PC-3 (cell line): ENCODE measurements at regions not wholly inside any gene's neighbourhood (a gene's known extent, or its start where the extent isn't known, plus 50 kb on each side); places are given as distances from the start of the nearest gene placed in this dataset.

Source experiments
- ATAC-seq: fragments of 200-7000 bp; cut with Tn5 transposase; 2 replicates; pipeline ENCODE4 v1.9.1; 2020; ENCODE audit warnings: mild to moderate bottlenecking, moderate library complexity
- BruUV-seq: library from RNA; stranded (reverse); fragments of 400-500 nt; replicated peaks from 2 replicates; lab custom pipeline; 2021; lab: Mats Ljungman, UMichigan
- CTCF ChIA-PET: fragments of 300-600 bp; sonication (Branson Sonifier 250); formaldehyde crosslinking; loops from one replicate; lab custom pipeline; 2022; ENCODE audit warnings: antibody characterized with exemption; lab: Charles Lee
- POLR2A ChIA-PET: fragments of 300-600 bp; sonication (Branson Sonifier 250); formaldehyde crosslinking; loops from one replicate; lab custom pipeline; 2022; ENCODE audit warnings: antibody characterized with exemption; ENCODE audit not compliant: unreplicated experiment; lab: Charles Lee
- DNase-seq: peaks from one replicate; pipeline ENCODE4 v3.0.0-alpha.2; 2015
- H2AFZ ChIP-seq: fragments of 300-600 bp; sonication (generic); 2 replicates; pipeline ENCODE4 v1.6.0; 2016; ENCODE audit warnings: antibody characterized with exemption, low read length
- H3F3A ChIP-seq: fragments of 300-600 bp; sonication (generic); one replicate; pipeline ENCODE4 v1.6.0; 2017; ENCODE audit warnings: antibody characterized with exemption, low read length, control low read depth, mild to moderate bottlenecking; ENCODE audit not compliant: unreplicated experiment
- H3K27ac ChIP-seq: fragments of 300-600 bp; sonication (generic); 2 replicates; pipeline ENCODE4 v1.5.1; 2016; ENCODE audit warnings: mild to moderate bottlenecking, low read length
- H3K27me3 ChIP-seq: fragments of 300-600 bp; sonication (generic); 2 replicates; pipeline ENCODE4 v1.6.1; 2016; ENCODE audit warnings: low read length, mixed read lengths
- H3K36me3 ChIP-seq: fragments of 300-600 bp; sonication (generic); 2 replicates; pipeline ENCODE4 v1.6.1; 2016; ENCODE audit warnings: low read depth, mixed run types, low read length, mixed read lengths
- H3K4me1 ChIP-seq: fragments of 300-600 bp; sonication (generic); 2 replicates; pipeline ENCODE4 v1.5.1; 2016; ENCODE audit warnings: low read length; ENCODE audit not compliant: insufficient read depth
- H3K4me2 ChIP-seq: fragments of 300-600 bp; sonication (generic); 2 replicates; pipeline ENCODE4 v1.6.0; 2016; ENCODE audit warnings: low read length
- H3K4me3 ChIP-seq: fragments of 300-600 bp; sonication (generic); 2 replicates; pipeline ENCODE4 v1.5.1; 2016; ENCODE audit warnings: mild to moderate bottlenecking, low read length, mixed read lengths
- H3K79me2 ChIP-seq: fragments of 300-600 bp; sonication (generic); 2 replicates; pipeline ENCODE4 v1.6.1; 2017; ENCODE audit warnings: low read length, mixed read lengths
- H3K9ac ChIP-seq: fragments of 300-600 bp; sonication (generic); 2 replicates; pipeline ENCODE4 v1.6.0; 2016; ENCODE audit warnings: mild to moderate bottlenecking, low read length
- H3K9me2 ChIP-seq: fragments of 300-600 bp; sonication (generic); replicated peaks from 2 replicates; pipeline ENCODE4 v1.6.1; 2016; ENCODE audit warnings: mixed run types, low read length, mixed read lengths
- H3K9me3 ChIP-seq: fragments of 300-600 bp; sonication (generic); 2 replicates; pipeline ENCODE4 v1.6.1; 2016; ENCODE audit warnings: low read length, mixed read lengths
- H4K20me1 ChIP-seq: fragments of 300-600 bp; sonication (generic); 2 replicates; pipeline ENCODE4 v1.6.1; 2016; ENCODE audit warnings: low read length, mixed read lengths
- EZH2 ChIP-seq: fragments of 300-600 bp; sonication (generic); IDR thresholded peaks from one replicate; pipeline ENCODE4 v1.6.1; 2017; ENCODE audit warnings: antibody characterized with exemption, mild to moderate bottlenecking, low read length; ENCODE audit not compliant: unreplicated experiment
- EZH2phosphoT487 ChIP-seq: fragments of 300-600 bp; sonication (generic); IDR thresholded peaks from 2 replicates; pipeline ENCODE4 v1.6.1; 2018; ENCODE audit warnings: mild to moderate bottlenecking, antibody characterized with exemption, low read length, borderline replicate concordance
- intact Hi-C: fragments of 100-400 bp; cut with micrococcal nuclease; formaldehyde crosslinking; loops from 2 replicates; pipeline ENCODE4 v1.9.0; 2023
- TF ChIP-seq, protein P1 (sequence below): fragments of 300-600 bp; sonication (generic); conservative IDR thresholded peaks from 2 replicates; pipeline ENCODE4 v1.5.1; 2017; ENCODE audit warnings: antibody characterized with exemption, low read depth, mild to moderate bottlenecking, low read length

DNA sequence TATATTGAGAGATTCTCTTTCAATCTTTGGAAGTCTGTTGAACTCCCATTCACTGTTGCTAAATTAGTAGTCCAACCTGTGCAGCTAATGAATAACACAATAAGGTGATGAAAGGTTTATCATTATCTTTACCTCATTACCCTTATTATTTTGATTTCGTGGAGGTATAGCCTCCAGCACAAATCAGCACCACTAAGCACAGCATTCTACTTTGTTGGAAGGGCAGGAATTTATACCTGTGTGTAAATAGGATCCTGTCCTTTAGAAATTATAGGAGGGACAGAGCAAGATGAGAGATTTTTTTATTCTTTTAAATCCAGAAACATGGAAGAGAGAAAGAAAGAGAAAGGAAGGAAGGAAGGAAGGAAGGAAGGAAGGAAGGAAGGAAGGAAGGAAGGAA, 454.1 kb downstream of the PDGFC start:
- Histone ChIP-seq H3K27ac (no peak overlapping the region), H3F3A (no peaks in the 10 kb centered on the region), H3K4me2 (no peak overlapping the region), H3K36me3 (no peaks in the 10 kb centered on the region), H3K27me3 (no peaks in the 10 kb centered on the region), H3K4me1 (no peaks in the 10 kb centered on the region), H3K4me3 (no peak overlapping the region), H3K9me3 (no peaks in the 10 kb centered on the region), H2AFZ (no peak overlapping the region), H3K79me2 (no peaks in the 10 kb centered on the region), H3K9ac (no peak overlapping the region), H4K20me1 (no peaks in the 10 kb centered on the region), H3K9me2 (no peaks in the 10 kb centered on the region)
- CTCF ChIA-PET: no interaction called here
- ATAC-seq: no peak
- intact Hi-C loops: no loop called here
- DNase-seq: no peak
- BruUV-seq: no TSS peak
- TF ChIP-seq EZH2phosphoT487 (no peak), EZH2 (no peak)
- TF ChIP-seq, protein P1, sequence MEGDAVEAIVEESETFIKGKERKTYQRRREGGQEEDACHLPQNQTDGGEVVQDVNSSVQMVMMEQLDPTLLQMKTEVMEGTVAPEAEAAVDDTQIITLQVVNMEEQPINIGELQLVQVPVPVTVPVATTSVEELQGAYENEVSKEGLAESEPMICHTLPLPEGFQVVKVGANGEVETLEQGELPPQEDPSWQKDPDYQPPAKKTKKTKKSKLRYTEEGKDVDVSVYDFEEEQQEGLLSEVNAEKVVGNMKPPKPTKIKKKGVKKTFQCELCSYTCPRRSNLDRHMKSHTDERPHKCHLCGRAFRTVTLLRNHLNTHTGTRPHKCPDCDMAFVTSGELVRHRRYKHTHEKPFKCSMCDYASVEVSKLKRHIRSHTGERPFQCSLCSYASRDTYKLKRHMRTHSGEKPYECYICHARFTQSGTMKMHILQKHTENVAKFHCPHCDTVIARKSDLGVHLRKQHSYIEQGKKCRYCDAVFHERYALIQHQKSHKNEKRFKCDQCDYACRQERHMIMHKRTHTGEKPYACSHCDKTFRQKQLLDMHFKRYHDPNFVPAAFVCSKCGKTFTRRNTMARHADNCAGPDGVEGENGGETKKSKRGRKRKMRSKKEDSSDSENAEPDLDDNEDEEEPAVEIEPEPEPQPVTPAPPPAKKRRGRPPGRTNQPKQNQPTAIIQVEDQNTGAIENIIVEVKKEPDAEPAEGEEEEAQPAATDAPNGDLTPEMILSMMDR: no peak
- POLR2A ChIA-PET: no interaction called here

DNA sequence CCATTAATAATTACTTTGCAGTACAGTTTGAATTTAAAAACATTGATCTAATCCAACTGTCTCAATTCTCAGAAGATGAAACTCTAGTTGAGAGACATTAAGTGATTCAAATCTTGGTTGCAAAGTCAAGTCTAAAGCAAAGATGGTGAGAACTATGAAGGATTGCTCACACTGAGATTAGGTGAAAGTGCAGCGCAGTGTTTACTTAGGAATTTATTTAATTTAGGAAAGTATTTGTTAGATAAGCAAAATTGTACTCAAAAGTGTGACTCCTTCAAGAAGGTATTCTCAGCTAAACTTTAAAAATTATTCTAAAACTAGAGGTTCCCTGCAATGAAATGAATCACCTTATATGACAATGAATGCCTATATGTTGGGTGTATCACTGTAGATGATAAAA, 454.9 kb downstream of the PDGFC start:
- Histone ChIP-seq H4K20me1 (no peaks in the 10 kb centered on the region), H3K79me2 (no peaks in the 10 kb centered on the region), H3K9ac (no peak overlapping the region), H3K4me2 (no peak overlapping the region), H3K27ac (no peak overlapping the region), H3K36me3 (no peaks in the 10 kb centered on the region), H3K4me1 (no peaks in the 10 kb centered on the region), H3K4me3 (no peak overlapping the region), H3K9me2 (no peaks in the 10 kb centered on the region), H3K9me3 (no peaks in the 10 kb centered on the region), H2AFZ (no peak overlapping the region), H3K27me3 (no peaks in the 10 kb centered on the region), H3F3A (no peaks in the 10 kb centered on the region)
- TF ChIP-seq, protein P1: no peak
- no peak for TF ChIP-seq EZH2phosphoT487
- TF ChIP-seq EZH2: no peak
- intact Hi-C loops: no loop called here
- ChIA-PET POLR2A (no interaction called here), CTCF (no interaction called here)
- no TSS peak for BruUV-seq
- ATAC-seq (no peak), DNase-seq (no peak)

DNA sequence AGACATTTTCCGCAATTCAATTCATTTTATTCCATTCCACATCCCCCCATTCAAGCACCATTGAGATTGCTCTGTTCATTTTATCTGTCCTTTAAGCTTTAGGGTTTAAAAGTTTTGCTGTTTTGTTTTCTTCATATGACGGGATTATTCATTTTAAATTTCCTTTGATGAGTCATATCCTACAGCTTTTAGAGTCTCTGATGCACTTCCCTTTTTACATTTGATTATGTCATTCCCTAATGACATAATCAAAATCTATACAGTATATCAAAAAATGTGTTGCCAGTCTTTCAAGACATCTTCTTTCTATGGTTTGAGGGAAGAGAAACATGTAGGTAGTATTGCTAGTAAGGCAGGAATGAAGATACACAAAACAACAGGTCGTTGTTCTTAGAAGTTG, 456.3 kb downstream of the PDGFC start:
- no peak overlapping the region for H2AFZ ChIP-seq
- no peaks in the 10 kb centered on the region for H3K27me3 ChIP-seq
- ChIA-PET POLR2A (no interaction called here), CTCF (no interaction called here)
- no peaks in the 10 kb centered on the region for H3K9me3 ChIP-seq
- BruUV-seq: no TSS peak
- no peaks in the 10 kb centered on the region for H3K79me2 ChIP-seq
- H3K9ac ChIP-seq: no peak overlapping the region
- no peaks in the 10 kb centered on the region for H3K9me2 ChIP-seq
- H3K4me3 ChIP-seq: no peak overlapping the region
- H3K27ac ChIP-seq: no peak overlapping the region
- no peaks in the 10 kb centered on the region for H3K36me3 ChIP-seq
- no peaks in the 10 kb centered on the region for H3F3A ChIP-seq
- H4K20me1 ChIP-seq: no peaks in the 10 kb centered on the region
- H3K4me2 ChIP-seq: no peak overlapping the region
- intact Hi-C loops: no loop called here
- DNase-seq (no peak), ATAC-seq (no peak)
- H3K4me1 ChIP-seq: no peaks in the 10 kb centered on the region
- TF ChIP-seq EZH2phosphoT487 (no peak), EZH2 (no peak)
- TF ChIP-seq, protein P1: no peak
